ENCODE measurements at regions not wholly inside any gene's neighbourhood (a gene's known extent, or its start where the extent isn't known, plus 50 kb on each side); places are given as distances from the start of the nearest gene placed in this dataset.
A peak's percentile ranks its signal among the peaks of the same experiment; 100 is the strongest.
"Not testable (repeated sequence)": the region's sequence is repeated elsewhere in the genome, so short reads cannot be mapped to it uniquely, and the experiment has no call there.

DNA sequence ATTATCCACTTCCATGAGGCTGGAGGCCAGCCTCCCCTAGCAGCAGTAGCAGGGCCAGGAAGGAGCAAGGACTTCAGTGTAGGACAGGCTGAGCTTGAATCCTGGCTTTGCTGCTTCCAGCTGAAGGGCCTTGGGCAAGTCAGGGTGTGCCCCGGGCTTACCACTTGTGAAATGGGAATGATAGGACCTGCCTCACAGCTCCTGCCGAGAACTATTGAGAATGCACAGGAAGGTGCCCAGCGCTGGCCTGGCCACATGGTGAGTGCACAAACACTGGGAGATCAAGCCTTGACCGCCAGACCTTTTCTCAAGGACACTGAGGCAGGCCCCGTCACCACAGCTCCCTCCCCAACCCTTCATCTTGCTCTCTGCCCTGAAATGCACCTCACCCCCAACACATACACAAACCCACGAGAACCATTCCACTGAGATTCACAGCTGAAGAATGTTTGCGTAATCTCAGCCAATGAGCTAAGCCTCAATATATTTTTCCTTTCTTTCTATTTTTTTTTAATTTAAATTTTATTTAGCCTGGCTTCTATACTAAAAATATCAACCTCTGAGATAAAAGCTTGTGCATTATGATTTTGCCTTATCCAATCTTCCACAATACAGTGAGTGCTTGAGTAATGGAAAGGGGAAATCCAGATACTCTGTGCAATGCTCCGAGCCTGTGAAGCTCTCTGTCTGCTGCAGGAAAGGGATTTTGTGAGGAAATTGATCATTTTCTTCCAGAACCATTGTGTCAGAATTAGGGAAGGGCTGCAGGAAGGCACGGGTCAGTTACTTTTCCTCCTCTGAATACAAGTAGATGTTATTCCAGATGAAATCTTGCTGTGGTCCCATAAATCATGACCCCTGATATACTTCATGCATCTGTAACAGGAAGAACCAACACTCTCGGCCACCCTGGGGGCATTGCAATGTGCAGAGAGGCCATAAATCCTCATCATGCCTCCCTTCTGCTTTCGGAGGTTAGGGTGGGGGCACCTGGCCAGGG, 193.9 kb downstream of the TLE3 start:
- DNase-seq: no peak

DNA sequence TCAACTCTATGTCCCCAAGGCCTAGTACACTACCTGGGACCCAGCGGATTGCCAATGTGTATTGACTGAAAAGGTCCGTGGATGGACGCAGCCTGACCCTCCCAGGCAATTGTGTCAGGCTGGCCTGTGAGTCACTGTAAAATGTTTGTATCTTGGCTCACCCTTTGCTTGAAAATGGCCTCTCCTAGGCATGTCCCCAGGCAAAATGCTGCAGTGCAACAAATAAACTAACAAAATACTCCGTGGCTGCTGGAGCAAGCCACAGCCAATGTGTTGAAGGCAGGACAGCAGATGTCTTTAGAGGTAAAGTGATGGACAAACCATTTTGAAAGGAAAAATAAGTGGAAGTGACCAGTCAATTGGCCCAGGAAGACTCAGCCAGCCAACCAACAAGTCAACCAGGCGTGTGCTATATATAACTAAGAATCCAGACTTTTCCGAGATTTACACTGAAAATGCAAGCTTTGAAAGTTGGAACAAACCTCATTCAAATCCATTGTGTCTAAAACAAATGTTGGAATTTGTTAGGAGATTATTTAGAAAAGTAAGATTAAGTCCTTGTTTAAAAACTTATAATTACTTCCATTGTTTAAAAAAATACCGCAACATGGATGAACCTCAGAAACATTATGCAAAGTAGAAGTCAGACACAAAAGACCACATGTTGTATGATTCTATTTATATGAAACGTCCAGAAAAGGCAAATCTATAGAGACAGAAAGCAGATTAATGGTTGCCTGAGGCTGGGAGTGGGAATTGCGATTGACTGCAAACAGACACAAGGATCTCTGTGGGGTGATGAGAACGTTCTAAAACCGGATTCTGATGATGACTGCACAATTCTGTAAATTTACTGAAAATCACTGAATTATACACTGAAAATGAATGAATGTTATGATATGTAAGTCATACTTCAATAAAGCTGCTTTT, 191.2 kb downstream of the TLE3 start:
- DNase-seq: no peak

DNA sequence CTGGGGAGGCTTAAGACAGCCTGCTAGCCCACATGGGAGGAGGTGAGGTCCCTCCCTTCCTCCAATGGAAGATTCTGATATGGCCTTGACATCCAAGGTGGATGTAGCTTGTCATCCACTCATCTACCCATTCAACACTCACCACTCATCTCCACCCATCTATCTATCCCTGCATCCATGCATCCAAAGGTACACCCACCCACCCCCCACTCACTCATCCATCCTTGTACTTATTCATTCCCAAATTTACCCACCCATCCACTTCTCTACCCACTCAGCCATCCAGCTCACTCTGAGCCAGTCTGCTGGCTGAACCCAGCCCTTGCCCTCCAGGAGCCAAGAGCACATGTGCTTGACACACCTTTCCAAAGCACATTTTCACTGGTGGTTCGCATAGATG, 189.7 kb downstream of the TLE3 start:
- DNase-seq: no peak

DNA sequence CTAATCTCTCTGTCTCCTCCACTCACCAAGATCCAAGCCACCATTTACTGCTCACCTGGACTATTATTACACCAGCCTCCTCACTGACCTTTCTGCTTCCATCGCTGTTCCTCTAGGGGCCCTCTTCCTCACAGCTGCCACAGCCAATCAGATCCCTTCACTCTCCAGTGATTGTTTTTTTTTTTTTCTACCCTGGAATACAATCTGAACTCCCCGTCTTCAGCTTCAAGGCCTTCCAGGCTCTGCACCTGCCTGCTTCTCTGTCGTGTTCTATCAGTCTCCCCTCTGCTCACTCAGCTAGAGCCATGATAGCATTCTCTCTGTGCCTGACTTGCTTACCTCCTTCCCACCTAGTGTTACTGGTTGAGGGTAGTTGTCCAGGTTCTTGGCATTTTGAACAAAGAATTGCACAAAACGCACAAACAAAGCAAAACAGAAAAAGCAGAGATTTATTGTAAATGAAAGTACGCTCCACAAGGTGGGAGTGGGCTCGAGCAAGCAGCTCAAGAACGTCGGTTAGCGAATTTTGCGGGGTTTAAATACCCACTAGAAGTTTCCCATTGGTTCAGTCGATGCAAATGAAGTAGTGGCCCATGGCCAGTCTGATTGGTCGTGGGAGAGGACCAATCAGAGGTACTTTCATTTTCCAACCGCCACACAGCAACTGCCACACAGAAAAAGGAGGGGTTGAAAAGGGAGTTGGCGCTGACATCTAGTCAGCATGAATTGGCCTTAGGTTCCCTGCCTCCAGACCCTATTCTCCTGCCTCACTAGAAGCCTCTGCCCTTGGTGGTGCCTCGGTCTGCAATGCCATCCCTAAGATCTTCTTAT, 188.9 kb downstream of the TLE3 start:
- no peak for DNase-seq

DNA sequence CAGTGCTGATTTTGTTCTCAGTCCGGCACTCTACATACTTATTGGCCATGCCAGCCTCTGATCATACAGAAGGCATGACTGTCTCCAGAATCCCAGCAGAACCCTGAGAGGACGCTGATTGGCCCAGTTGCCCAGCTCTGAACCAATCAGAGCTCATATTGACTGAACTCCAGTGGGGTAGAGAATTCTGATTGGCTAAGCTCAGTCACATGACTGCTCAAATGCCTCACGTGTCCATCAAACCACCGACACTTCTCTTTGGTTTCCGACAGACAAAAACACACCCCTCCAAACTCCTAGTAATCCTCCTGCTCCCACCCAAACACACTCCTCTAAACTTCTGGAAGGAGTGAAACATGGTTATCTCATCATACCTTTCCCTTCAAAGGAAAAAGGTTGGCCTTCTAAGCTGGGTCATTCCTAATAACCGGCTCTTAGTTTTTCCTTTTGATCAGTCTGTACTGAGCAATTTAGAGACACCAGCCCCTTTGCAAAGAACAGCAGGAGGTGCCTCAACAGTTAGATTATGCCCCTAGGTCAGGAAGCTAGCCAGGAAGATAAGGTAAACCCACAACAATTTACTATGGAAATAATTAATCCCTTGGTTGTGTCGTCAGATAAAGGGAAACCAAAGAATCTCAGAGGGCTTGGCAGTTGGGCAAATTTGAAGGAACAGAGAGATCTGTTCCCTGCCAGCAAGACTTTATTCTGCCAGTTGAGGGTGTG, 187.8 kb downstream of the TLE3 start:
- DNase-seq: no peak

DNA sequence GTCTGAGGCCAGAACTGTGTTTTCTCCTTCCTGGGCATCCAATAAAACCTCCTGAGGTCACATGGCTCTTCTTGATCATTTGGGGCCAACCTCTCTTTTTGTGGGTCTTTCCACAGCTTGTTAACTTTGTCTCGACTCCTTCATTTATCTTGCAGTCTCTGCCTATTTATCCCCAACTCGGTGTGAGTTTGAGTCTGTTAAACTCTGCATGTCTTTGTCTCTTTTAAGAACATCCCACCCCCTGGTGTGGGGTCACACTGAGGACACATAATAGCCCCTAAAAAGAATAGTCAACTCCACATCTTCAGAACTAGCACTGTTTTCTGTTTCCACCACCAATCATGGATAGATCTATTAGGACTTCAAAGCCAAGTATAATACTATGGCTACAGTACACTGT, 187.2 kb downstream of the TLE3 start:
- no peak for DNase-seq

DNA sequence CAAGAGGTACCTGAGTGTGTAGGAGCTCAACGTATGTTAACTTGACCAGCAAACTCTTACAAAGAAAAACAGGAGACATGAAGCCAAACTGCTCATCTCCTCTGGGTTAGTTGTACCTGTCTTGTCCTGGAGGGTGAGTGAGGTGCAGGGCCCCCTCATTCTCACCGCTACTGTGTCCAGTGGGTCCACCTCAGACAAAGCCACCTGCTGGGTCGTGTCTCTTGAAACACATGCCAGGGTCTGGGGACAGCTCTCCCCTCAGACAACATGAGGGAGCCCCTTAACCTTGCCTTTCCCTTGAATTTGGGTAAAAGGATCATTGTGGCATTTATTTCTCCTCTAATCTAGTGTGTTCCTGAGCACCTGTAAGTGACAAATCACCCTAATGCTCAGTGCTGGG, 185.6 kb downstream of the TLE3 start:
- no peak for DNase-seq

DNA sequence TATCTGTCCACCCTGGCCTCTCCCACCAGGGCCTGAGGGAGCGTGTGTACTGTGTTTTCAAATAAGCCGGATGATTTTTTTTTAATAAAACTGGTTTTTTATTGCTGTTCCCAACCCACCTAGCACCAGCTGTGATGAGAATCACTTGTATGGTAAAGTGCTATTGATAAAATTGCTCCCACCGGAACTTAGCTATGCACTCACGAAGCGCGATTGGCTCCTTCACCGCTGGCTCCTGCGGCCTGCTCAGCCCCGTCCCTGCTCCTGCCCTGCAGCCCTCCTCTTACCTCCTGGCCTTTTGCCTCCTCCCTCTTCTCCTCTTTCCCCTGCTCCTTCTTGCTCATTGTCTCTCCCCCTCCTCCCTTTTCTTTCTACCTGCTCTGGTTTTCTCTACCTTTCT, 183.7 kb downstream of the TLE3 start:
- no peak for DNase-seq

DNA sequence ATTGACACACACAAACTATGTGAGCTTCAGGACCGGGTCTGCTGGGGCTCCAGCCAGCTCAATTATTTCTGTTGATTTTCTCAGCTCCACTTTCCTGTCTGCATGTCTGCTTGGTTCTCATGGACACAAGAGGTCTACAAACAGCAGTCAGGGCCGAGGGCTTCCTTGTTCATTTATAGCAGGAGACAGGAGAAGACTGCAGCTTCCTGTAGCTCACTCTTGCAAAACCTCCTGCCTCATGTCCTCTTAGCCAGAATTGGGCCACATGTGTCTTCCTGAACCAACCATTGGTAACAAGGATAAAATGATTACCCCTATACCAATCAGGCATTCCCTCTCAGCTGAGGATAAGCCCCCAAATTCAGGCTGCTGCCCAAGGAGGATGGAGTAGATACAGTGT, 182.8 kb downstream of the TLE3 start:
- DNase-seq: peak; percentile 1

DNA sequence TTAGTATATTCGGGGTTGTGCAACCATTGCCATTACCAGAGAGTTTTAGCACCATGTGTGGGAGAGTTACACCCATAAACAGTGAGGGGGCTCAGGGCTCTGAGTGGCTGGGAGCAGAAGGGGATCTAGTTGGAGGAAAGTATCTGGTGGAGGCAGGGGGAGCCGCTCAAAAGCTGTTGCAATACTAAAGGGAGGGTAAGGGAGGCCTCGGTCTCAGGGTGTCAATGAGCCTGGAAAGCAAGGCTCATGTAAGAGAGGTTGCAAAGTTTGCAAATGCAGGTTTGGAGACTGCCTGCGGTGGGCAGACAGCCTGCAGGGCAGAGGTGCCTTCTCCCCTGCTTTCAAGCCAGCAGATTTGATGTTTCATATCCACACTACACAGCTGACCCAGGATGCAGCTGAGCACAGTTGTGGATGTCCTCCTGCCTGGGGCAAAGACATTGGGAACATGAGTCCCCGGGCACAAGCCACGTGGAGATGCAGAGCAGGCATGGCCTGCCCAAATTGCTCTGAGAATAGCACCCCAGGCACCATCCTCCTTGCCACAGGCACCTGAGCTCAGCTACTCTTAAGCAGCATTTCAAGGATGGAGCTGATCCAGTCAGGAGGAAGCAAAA, 181.4 kb downstream of the TLE3 start:
- DNase-seq: no peak

DNA sequence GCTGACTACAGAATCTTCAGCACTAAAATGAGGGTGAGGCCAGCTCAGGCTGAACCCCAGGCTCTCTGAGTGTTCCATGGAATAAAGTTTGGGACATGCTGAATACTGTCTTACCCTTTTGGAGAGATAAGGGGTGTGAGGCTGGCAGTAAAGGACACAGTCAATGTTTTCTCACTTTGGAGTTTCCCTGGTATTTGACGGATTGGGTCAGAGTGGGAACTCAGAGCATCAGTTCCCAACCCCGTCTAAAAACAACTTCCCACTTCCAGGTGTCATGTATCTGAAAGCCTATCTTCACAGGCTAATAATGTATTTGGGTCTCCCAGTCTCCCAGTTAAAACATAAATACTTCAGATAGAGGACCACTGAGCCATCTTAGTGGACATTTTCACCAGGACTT, 180.7 kb downstream of the TLE3 start:
- DNase-seq: no peak

DNA sequence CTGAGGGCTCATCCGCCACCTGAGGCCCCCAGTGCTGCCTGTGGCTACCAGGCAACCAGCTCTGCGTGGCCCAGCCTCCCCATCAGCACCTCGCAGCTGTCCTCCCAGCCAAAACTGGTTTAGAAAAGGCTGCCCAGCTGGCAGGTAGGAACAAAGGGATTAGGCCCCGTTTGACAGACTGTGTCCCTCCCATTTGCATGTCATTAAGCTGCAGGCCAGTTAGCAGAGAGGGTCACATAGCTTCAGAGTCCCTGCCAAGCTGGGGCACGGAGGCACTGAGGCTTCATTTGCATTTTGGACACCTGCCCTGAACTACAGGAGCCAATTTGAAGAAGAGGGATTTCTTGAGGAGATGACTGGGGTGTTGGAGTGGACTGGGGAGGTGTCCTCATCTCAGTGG, 177.9 kb downstream of the TLE3 start:
- no peak for DNase-seq

DNA sequence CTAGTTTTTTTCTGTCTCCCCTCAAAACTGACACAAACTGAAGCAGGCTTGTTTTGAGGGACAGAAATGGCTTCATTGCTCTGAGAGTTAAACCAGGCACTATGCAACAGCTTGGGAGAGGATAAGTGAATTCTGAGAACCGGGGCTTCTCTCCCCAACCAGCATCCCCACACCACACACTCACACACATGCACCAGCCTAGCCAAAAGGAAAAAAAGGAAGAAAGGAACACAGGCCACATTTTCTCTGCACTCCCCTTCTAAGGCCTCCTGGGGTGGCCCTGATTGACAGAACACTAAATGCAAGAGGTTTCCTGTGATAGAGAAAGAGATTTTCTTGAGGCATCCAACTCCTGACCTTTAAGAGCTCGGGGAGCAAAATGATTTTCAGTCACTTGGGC, 177.5 kb downstream of the TLE3 start:
- DNase-seq: no peak

DNA sequence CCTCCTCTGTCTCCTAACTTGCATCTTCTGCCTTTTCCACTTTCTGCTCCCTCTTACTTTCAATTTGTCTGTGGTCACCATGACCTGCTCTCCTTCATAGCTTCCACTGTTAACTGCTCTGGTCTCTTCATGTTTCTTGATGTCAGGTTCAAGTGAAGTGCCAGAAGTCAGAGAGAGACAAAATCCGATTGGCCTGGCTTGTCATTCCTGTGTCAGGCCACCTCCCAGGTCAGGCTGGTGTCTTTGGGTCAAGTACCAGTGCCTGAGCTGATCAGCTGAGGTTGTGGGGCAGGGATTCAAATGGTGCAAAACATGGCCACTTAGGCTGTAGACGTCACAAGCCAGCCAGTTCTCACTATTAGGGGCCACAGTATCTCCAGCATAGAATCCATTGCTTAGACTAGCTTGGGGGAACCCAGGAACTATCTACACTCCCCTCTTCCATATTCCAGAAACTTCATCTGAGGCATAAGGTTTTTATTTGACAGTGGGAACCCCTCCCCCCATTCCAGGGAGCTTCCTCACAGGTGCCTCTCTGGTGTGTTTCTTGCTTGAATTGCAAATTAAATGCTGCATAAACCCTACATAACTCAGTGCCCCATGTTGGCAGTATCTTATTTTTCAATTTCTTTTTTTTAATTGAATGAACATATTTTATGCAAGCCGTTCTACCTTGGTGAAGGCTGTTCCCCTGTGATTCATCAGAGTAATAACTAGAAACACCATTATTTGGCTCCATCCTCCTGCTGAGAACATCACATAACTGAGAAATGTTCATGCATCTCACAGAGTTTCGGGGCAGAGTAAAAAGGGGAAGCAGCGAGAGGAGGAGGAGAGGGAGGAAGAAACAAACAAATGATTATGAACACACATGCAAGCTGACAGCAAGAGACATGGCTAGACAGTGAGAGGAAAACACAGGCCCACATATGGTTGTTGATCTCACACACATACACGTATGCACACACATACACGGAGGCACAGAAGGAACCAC, 175.8 kb downstream of the TLE3 start:
- no peak for DNase-seq

DNA sequence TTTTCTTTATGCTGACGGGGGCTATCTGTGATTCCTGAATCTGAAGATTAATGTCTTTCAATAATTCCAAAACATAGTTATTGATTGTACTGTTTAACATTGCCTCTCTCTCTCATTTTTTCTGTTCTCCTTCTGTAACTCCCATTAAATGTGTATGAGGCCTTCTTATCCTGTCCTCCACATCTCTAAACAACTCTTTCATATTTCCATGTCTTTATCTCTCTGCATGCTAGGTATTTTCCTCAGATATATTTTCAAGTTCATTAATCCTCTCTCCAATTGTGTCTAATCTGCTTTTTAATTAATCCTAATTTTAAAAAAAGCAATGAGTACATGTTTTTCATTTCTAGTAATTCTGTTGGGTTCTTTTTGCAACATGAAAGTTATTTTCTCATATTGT, 173.2 kb downstream of the TLE3 start:
- DNase-seq: no peak

DNA sequence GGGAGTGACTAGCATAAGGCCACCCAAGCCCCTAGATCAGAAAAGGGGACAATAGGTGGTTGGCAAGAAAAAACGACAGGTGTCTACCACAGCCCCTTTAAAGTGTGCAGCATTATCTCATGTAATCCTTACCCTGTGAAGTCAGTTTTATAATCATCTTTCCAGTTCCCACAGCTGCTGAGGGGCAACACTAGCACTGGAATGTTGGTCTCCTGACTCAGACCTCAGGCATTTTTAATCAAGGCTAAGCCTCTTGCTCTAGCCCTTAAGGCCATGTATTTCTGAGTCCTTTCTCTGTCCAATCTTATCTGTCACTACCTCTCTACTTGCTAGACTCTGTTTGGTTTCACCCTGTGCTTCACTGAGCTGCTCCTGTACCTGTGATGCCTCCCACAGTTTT, 171.7 kb downstream of the TLE3 start:
- DNase-seq: no peak

DNA sequence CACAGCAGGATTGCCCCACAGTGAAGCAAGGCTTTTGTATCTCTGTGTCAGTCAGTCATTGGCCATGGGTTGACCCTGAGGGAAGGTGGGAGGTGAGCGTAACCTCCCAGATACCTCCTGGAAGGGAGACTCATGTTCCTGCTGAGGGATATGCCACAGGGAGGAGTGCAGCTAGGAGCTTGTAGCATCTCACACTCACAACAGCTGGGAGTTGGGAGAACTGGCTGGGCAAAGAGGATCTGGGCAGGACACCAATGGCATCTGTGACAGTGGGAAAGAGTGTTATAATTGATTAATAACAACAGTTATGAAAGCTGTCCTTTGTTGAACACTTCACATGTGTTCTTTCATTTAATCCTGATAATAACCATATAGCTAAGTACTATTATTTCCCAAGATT, 171.0 kb downstream of the TLE3 start:
- DNase-seq: no peak

DNA sequence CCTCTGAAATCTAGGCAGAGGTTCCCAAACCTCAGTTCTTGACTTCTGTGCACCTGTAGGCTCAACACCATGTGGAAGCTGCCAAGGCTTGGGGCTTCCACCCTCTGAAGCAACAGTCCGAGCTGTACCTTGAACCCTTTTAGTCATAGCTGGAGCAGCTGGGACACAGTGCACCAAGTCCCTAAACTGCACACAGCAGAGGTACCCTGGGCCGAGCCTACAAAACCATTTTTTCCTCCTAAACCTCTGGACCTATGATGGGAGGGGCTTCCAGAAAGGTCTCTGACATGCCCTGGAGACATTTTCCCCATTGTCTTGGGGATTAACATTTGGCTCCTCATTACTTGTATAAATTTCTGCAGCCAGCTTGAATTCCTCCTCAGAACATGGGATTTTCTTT, 168.8 kb downstream of the TLE3 start:
- not testable (repeated sequence) for DNase-seq

DNA sequence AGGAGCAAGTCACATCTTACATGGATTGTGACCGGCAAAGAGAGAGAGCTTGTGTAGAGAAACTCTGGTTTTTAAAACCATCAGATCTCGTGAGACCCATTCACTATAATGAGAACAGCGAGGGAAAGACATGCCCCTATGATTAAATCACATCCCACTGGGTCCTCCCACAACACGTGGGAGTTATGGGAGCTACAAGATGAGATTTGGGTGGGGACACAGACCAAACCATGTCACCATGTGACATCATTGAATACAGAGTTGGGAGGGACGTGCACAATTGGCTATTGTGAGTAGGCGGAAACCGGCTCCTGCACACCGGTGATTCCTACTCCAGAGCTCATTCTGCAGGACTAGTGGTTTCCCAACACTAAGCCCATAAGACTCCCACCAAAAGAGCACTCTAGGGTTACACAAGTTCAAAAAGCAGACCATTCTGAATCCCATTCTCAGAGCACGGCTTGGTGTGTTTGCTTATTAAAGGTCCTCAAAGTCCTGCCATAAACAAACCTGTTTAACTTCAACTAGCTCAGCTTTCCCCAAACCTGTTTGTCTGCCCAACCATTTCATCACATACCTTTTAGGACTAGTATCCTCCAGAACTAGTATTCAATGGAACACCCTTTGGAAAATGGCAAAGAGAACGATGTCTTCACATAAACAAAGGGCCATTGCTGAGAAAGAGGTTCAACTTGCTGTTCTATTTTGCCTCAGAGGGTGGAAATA, 167.6 kb downstream of the TLE3 start:
- DNase-seq: no peak

DNA sequence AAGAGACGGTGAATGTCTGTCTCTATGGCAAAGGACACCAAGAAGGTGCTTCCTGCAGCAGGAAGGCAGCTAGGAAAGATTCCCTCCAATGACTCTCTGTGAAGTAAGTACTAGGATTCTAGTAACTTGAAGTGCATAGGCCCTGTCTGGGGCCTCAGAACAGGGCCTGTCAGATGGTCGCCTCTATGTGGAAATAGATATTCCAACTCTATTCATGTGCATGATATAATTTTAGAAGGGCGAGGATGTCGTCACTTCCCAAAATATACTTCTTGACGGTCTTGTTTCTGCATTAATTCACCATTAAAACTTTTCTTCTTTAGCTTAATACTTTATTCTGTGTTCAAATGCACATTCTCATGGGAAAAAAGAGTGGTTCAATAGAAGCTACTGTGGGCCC, 167.0 kb downstream of the TLE3 start:
- no peak for DNase-seq

All from GF-D8 (cell line).